Keratinocyte (primary cell): ENCODE measurements at regions not wholly inside any gene's neighbourhood (a gene's known extent, or its start where the extent isn't known, plus 50 kb on each side); places are given as distances from the start of the nearest gene placed in this dataset.

Source experiments
- DNase-seq: peaks from one replicate; pipeline ENCODE4 v3.0.0-alpha.2; 2011; ENCODE audit warnings: low read depth, missing footprints, low spot score
- FAIRE-seq: peaks from 2 replicates; lab custom pipeline; 2011; peaks lifted over from hg19 to GRCh38; lab: Jason Lieb, UNC
- H2AFZ ChIP-seq: 2 replicates; pipeline ENCODE4 v1.6.0; 2012; ENCODE audit warnings: low read length, control low read depth, inconsistent platforms; ENCODE audit not compliant: control insufficient read depth
- H3K27ac ChIP-seq: 2 replicates; pipeline ENCODE4 v1.5.1; 2011; ENCODE audit warnings: low read length; ENCODE audit not compliant: control insufficient read depth, insufficient read depth
- H3K27me3 ChIP-seq: 3 replicates; pipeline ENCODE4 v1.6.0; 2011; ENCODE audit warnings: low read length; ENCODE audit not compliant: control insufficient read depth, insufficient read depth; ENCODE audit errors: extremely low read depth
- H3K36me3 ChIP-seq, 2 experiments: 2 replicates in 1 of 2; 3 replicates in 1 of 2; pipeline ENCODE4 v1.5.1; 2011; ENCODE audit warnings: low read length in 2 of 2, mild to moderate bottlenecking in 1 of 2; ENCODE audit not compliant: control insufficient read depth in 2 of 2, insufficient read depth in 2 of 2; ENCODE audit errors: extremely low read depth in 1 of 2
- H3K4me1 ChIP-seq: 3 replicates; pipeline ENCODE4 v1.5.1; 2011; ENCODE audit warnings: low read length; ENCODE audit not compliant: control insufficient read depth, insufficient read depth; ENCODE audit errors: extremely low read depth
- H3K4me2 ChIP-seq: 3 replicates; pipeline ENCODE4 v1.6.0; 2011; ENCODE audit warnings: low read depth, low read length; ENCODE audit not compliant: control insufficient read depth, insufficient read depth; ENCODE audit errors: extremely low read depth
- H3K4me3 ChIP-seq, 3 experiments: fragments of 200-600 bp in 1 of 3; sonication (generic) in 1 of 3; 2 replicates in 2 of 3; 3 replicates in 1 of 3; pipeline ENCODE4 v1.5.1; 2011 to 2016; ENCODE audit warnings: low read length in 3 of 3, mild to moderate bottlenecking in 3 of 3, control low read depth in 2 of 3, inconsistent platforms in 1 of 3, low read depth in 1 of 3, mixed read lengths in 1 of 3, mixed run types in 1 of 3, moderate library complexity in 1 of 3; ENCODE audit not compliant: control insufficient read depth in 2 of 3, insufficient read depth in 2 of 3; ENCODE audit errors: extremely low read depth in 1 of 3
- H3K79me2 ChIP-seq: 2 replicates; pipeline ENCODE4 v1.6.0; 2012; ENCODE audit warnings: low read length; ENCODE audit not compliant: control insufficient read depth, insufficient read depth
- H3K9ac ChIP-seq: 3 replicates; pipeline ENCODE4 v1.6.0; 2011; ENCODE audit warnings: low read length; ENCODE audit not compliant: control insufficient read depth, insufficient read depth; ENCODE audit errors: extremely low read depth
- H3K9me1 ChIP-seq: 3 replicates; pipeline ENCODE4 v1.6.0; 2011; ENCODE audit warnings: low read length; ENCODE audit not compliant: control insufficient read depth, insufficient read depth; ENCODE audit errors: extremely low read depth
- H3K9me3 ChIP-seq: 2 replicates; pipeline ENCODE4 v1.5.1; 2012; ENCODE audit warnings: low read depth, low read length; ENCODE audit not compliant: control insufficient read depth
- H4K20me1 ChIP-seq: 3 replicates; pipeline ENCODE4 v1.6.0; 2011; ENCODE audit warnings: low read length; ENCODE audit not compliant: control insufficient read depth, insufficient read depth; ENCODE audit errors: extremely low read depth
- EZH2 ChIP-seq: IDR thresholded peaks from one replicate; pipeline ENCODE4 v1.6.1; 2012; ENCODE audit warnings: inconsistent platforms, mild to moderate bottlenecking, low read length, moderate library complexity
- dilution Hi-C: fragments of 300-500 bp; cut with MboI; formaldehyde crosslinking; loops from one replicate; pipeline ENCODE4 v1.7.0; 2020; ENCODE audit warnings: low sequenced_read_pairs; ENCODE audit not compliant: extremely low pct_ligation_motif_present
- TF ChIP-seq, protein P1 (sequence below), 3 experiments: IDR thresholded peaks in 1 of 3; conservative IDR thresholded peaks in 1 of 3; optimal IDR thresholded peaks in 1 of 3; 2 replicates in 2 of 3; 3 replicates in 1 of 3; pipeline versions ENCODE3 to v1.5.1; 2011; ENCODE audit warnings: low read length in 3 of 3, mild to moderate bottlenecking in 3 of 3, moderate library complexity in 2 of 3, control low read depth in 1 of 3, inconsistent platforms in 1 of 3; ENCODE audit not compliant: insufficient read depth in 2 of 3; ENCODE audit errors: extremely low read depth in 1 of 3

DNA sequence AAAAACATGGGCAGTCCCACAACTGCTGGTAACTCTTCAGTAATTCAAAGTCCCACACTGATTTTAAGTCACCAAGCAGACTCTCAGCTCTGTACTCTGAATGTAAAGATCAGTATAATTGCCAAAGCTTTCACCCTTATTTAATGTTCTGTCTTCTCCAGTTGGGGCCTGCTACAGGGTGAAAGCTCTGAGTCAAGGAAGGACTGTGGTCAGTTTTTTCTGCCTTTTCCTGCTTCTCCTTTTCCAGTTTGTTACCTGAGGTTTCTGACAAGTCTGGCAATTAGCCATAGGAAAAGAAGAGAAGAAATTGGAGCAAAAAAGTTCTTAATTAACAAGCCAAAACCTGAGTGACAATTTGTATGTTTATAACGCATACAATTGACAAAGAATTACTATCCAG lies 279.3 kb downstream of the RBM26 start:
- H3K27ac ChIP-seq, result no peak overlapping the region
- no peaks in the 10 kb centered on the region for H4K20me1 ChIP-seq
- no peak for TF ChIP-seq EZH2
- TF ChIP-seq, protein P1, sequence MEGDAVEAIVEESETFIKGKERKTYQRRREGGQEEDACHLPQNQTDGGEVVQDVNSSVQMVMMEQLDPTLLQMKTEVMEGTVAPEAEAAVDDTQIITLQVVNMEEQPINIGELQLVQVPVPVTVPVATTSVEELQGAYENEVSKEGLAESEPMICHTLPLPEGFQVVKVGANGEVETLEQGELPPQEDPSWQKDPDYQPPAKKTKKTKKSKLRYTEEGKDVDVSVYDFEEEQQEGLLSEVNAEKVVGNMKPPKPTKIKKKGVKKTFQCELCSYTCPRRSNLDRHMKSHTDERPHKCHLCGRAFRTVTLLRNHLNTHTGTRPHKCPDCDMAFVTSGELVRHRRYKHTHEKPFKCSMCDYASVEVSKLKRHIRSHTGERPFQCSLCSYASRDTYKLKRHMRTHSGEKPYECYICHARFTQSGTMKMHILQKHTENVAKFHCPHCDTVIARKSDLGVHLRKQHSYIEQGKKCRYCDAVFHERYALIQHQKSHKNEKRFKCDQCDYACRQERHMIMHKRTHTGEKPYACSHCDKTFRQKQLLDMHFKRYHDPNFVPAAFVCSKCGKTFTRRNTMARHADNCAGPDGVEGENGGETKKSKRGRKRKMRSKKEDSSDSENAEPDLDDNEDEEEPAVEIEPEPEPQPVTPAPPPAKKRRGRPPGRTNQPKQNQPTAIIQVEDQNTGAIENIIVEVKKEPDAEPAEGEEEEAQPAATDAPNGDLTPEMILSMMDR (optimal IDR thresholded peaks at IDR 0.05 in 1 of 3, IDR thresholded peaks at IDR 0.05 in 1 of 3, conservative IDR thresholded peaks at IDR 0.05 in 1 of 3; ENCODE audit: extremely low read depth in 1 of 3, insufficient read depth in 2 of 3, low read length in 3 of 3), result no peak
- no peaks in the 10 kb centered on the region for H3K79me2 ChIP-seq
- H3K9ac ChIP-seq, result no peak overlapping the region
- H3K4me1 ChIP-seq, result peaks cover 2% of the 10 kb centered on the region
- H3K4me3 ChIP-seq, result no peak overlapping the region
- H3K27me3 ChIP-seq, result no peaks in the 10 kb centered on the region
- FAIRE-seq (peak; percentile 56), DNase-seq (no peak)
- H3K9me3 ChIP-seq, result no peaks in the 10 kb centered on the region
- no peak overlapping the region for H2AFZ ChIP-seq
- dilution Hi-C loops, result no loop called here
- H3K4me2 ChIP-seq, result no peak overlapping the region
- H3K9me1 ChIP-seq, result no peaks in the 10 kb centered on the region
- H3K36me3 ChIP-seq, result no peaks in the 10 kb centered on the region

DNA sequence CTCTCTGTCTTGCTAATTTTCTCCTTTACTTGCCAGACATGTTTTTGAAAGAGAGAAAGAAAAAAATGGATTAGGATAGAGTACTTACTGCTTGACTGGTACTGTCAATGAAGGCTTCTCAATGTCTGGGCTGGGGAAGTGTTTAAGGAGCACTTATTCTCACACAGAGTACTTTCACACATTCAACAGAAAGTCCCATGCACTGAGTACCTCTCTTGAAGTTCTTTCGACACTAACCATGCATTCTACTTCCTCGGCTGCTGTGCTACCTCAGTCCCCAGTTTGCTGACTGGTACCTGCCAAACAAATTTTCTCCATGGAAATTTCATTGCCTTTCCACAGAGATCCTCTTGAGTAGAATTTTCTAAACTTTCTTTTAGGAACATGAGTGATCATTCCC lies 281.9 kb downstream of the RBM26 start:
- no peaks in the 10 kb centered on the region for H3K36me3 ChIP-seq
- H3K79me2 ChIP-seq, result no peaks in the 10 kb centered on the region
- H3K27ac ChIP-seq, result no peak overlapping the region
- FAIRE-seq (no peak), DNase-seq (no peak)
- no peak for TF ChIP-seq EZH2
- dilution Hi-C loops, result no loop called here
- H3K4me1 ChIP-seq, result peaks cover 2% of the 10 kb centered on the region
- H3K27me3 ChIP-seq, result no peaks in the 10 kb centered on the region
- H3K9me3 ChIP-seq, result no peaks in the 10 kb centered on the region
- H3K4me2 ChIP-seq, result no peak overlapping the region
- H3K4me3 ChIP-seq, result no peak overlapping the region
- H3K9ac ChIP-seq, result no peak overlapping the region
- H2AFZ ChIP-seq, result no peak overlapping the region
- H3K9me1 ChIP-seq, result no peaks in the 10 kb centered on the region
- H4K20me1 ChIP-seq, result no peaks in the 10 kb centered on the region

DNA sequence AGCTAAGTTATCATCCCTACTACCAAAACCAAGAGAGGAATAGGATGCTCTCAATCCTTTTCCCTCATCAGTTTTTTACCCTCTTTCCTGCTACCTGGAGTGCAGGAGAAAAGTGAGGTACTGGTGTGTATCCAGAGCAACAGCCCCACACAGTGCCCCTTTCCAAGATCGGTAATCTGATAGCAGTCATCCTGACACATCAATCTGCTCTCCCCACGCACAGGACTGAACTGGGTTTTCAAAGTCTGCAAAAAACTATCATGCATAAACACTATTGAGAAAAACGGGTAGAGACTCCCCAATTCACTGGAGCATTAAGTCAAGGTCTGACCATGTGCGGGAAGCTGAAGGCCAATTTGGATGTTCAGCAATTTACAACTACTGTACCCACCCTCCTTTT lies 284.8 kb downstream of the RBM26 start:
- H3K27me3 ChIP-seq, result no peaks in the 10 kb centered on the region
- no peak overlapping the region for H3K27ac ChIP-seq
- no peaks in the 10 kb centered on the region for H3K4me1 ChIP-seq
- H3K4me2 ChIP-seq, result no peak overlapping the region
- no peak overlapping the region for H2AFZ ChIP-seq
- H3K79me2 ChIP-seq, result no peaks in the 10 kb centered on the region
- H3K36me3 ChIP-seq, result no peaks in the 10 kb centered on the region
- dilution Hi-C loops, result no loop called here
- TF ChIP-seq EZH2, result no peak
- TF ChIP-seq, protein P1 (optimal IDR thresholded peaks at IDR 0.05 in 1 of 3, IDR thresholded peaks at IDR 0.05 in 1 of 3, conservative IDR thresholded peaks at IDR 0.05 in 1 of 3; ENCODE audit: extremely low read depth in 1 of 3, insufficient read depth in 2 of 3, low read length in 3 of 3), result no peak
- H3K9ac ChIP-seq, result no peak overlapping the region
- H3K9me3 ChIP-seq, result no peaks in the 10 kb centered on the region
- FAIRE-seq, result no peak
- H4K20me1 ChIP-seq, result no peaks in the 10 kb centered on the region
- H3K9me1 ChIP-seq, result no peaks in the 10 kb centered on the region
- H3K4me3 ChIP-seq, result no peak overlapping the region
- no peak for DNase-seq
